ENCODE measurements at regions not wholly inside any gene's neighbourhood (a gene's known extent, or its start where the extent isn't known, plus 50 kb on each side); places are given as distances from the start of the nearest gene placed in this dataset.

DNA sequence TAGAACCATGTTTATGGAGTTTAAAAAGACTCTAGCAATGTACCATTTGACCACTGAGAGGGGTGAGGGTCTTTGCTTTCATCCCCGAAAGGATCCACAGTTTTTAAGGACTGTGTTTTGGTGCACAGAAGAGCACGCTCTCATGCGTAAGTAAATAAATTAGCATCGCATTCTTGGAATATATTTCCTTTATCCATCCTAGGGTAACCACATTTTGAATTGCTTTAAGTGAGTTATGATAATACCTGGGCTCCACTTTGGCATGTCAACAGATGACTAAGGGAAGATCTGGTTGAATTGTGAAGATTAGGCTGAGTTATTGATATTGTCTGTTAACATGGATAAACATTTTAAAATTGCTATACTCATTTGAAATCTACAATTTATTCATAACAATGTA is 89.4 kb upstream of the EDIL3 start:
- no peaks in the 10 kb centered on the region for H3K79me2 ChIP-seq (ENCODE audit: control insufficient read depth, insufficient read depth, low read length)
- H3K9me1 ChIP-seq (ENCODE audit: control insufficient read depth, extremely low read depth, insufficient read depth, low read length) = no peaks in the 10 kb centered on the region
- H3K4me1 ChIP-seq (ENCODE audit: control insufficient read depth, extremely low read depth, insufficient read depth, low read length) = no peaks in the 10 kb centered on the region
- no peak overlapping the region for H3K4me2 ChIP-seq (ENCODE audit: control insufficient read depth, extremely low read depth, insufficient read depth, low read depth, low read length)
- FAIRE-seq (no peak), DNase-seq (ENCODE audit: low read depth, low spot score) (no peak)
- no peak overlapping the region for H3K9ac ChIP-seq (ENCODE audit: control insufficient read depth, extremely low read depth, insufficient read depth, low read length)
- H4K20me1 ChIP-seq (ENCODE audit: control insufficient read depth, extremely low read depth, insufficient read depth, low read length) = no peaks in the 10 kb centered on the region
- H3K27me3 ChIP-seq (ENCODE audit: control insufficient read depth, extremely low read depth, insufficient read depth, low read length) = no peaks in the 10 kb centered on the region
- TF ChIP-seq CTCF (optimal IDR thresholded peaks at IDR 0.05 in 1 of 3, IDR thresholded peaks at IDR 0.05 in 1 of 3, conservative IDR thresholded peaks at IDR 0.05 in 1 of 3; ENCODE audit: extremely low read depth in 1 of 3, insufficient read depth in 2 of 3, low read length in 3 of 3) (no peak), EZH2 (IDR thresholded peaks at IDR 0.05; ENCODE audit: low read length) (no peak)
- dilution Hi-C loops (cut with MboI; ENCODE audit: extremely low pct_ligation_motif_present, low sequenced_read_pairs) = no loop called here
- H3K27ac ChIP-seq (ENCODE audit: control insufficient read depth, insufficient read depth, low read length) = no peak overlapping the region
- no peaks in the 10 kb centered on the region for H3K9me3 ChIP-seq (ENCODE audit: control insufficient read depth, low read depth, low read length)
- no peak overlapping the region for H3K4me3 ChIP-seq (ENCODE audit: control insufficient read depth in 2 of 3, extremely low read depth in 1 of 3, insufficient read depth in 2 of 3, low read depth in 1 of 3, low read length in 3 of 3)
- H3K36me3 ChIP-seq (ENCODE audit: control insufficient read depth in 2 of 2, extremely low read depth in 1 of 2, insufficient read depth in 2 of 2, low read length in 2 of 2) = no peaks in the 10 kb centered on the region
- no peak overlapping the region for H2AFZ ChIP-seq (ENCODE audit: control insufficient read depth, low read length)

- no peak overlapping the region for H3K4me2 ChIP-seq (ENCODE audit: control insufficient read depth, extremely low read depth, insufficient read depth, low read depth, low read length)
- dilution Hi-C loops (cut with MboI; ENCODE audit: extremely low pct_ligation_motif_present, low sequenced_read_pairs) = no loop called here
- TF ChIP-seq EZH2 (IDR thresholded peaks at IDR 0.05; ENCODE audit: low read length) (no peak), CTCF (optimal IDR thresholded peaks at IDR 0.05 in 1 of 3, IDR thresholded peaks at IDR 0.05 in 1 of 3, conservative IDR thresholded peaks at IDR 0.05 in 1 of 3; ENCODE audit: extremely low read depth in 1 of 3, insufficient read depth in 2 of 3, low read length in 3 of 3) (no peak)
Observed at GRCh38 chr5:84453405-84453804, 68.7 kb upstream of the EDIL3 start.

More at GRCh38 chr5:84453405-84453804, 68.7 kb upstream of the EDIL3 start:
- H3K36me3 ChIP-seq (ENCODE audit: control insufficient read depth in 2 of 2, extremely low read depth in 1 of 2, insufficient read depth in 2 of 2, low read length in 2 of 2) = no peaks in the 10 kb centered on the region
- no peaks in the 10 kb centered on the region for H3K4me1 ChIP-seq (ENCODE audit: control insufficient read depth, extremely low read depth, insufficient read depth, low read length)
- DNase-seq (ENCODE audit: low read depth, low spot score) (no peak), FAIRE-seq (no peak)
- H3K9me3 ChIP-seq (ENCODE audit: control insufficient read depth, low read depth, low read length) = no peaks in the 10 kb centered on the region
- H3K79me2 ChIP-seq (ENCODE audit: control insufficient read depth, insufficient read depth, low read length) = no peaks in the 10 kb centered on the region
- H3K4me3 ChIP-seq (ENCODE audit: control insufficient read depth in 2 of 3, extremely low read depth in 1 of 3, insufficient read depth in 2 of 3, low read depth in 1 of 3, low read length in 3 of 3) = no peak overlapping the region
- no peaks in the 10 kb centered on the region for H4K20me1 ChIP-seq (ENCODE audit: control insufficient read depth, extremely low read depth, insufficient read depth, low read length)
- no peak overlapping the region for H3K27ac ChIP-seq (ENCODE audit: control insufficient read depth, insufficient read depth, low read length)
- no peaks in the 10 kb centered on the region for H3K9me1 ChIP-seq (ENCODE audit: control insufficient read depth, extremely low read depth, insufficient read depth, low read length)
- H3K27me3 ChIP-seq (ENCODE audit: control insufficient read depth, extremely low read depth, insufficient read depth, low read length) = no peaks in the 10 kb centered on the region
- H3K9ac ChIP-seq (ENCODE audit: control insufficient read depth, extremely low read depth, insufficient read depth, low read length) = no peak overlapping the region
- no peak overlapping the region for H2AFZ ChIP-seq (ENCODE audit: control insufficient read depth, low read length)
